B cell (primary cell): ENCODE measurements at regions not wholly inside any gene's neighbourhood (a gene's known extent, or its start where the extent isn't known, plus 50 kb on each side); places are given as distances from the start of the nearest gene placed in this dataset.

Experiments
- ATAC-seq: fragments of 200-7000 bp; cut with Tn5 transposase; one replicate; pipeline ENCODE4 v1.10.0; 2021; ENCODE audit warnings: low read depth, mild to moderate bottlenecking, moderate number of reproducible peaks, moderate library complexity
- CTCF ChIA-PET: fragments of 350-600 bp; sonication (Branson Sonifier 250); formaldehyde crosslinking; loops from one replicate; lab custom pipeline; 2021; ENCODE audit warnings: antibody characterized with exemption, inconsistent platforms; lab: Charles Lee
- POLR2A ChIA-PET: fragments of 350-600 bp; sonication (Branson Sonifier 250); formaldehyde crosslinking; loops from one replicate; lab custom pipeline; 2021; ENCODE audit warnings: antibody characterized with exemption; lab: Charles Lee
- DNase-seq: peaks from one replicate; pipeline ENCODE4 v3.0.0; 2013
- H2AFZ ChIP-seq: 2 replicates; pipeline ENCODE4 v1.6.1; 2012; ENCODE audit warnings: mild to moderate bottlenecking, low read depth, low read length; ENCODE audit not compliant: insufficient read depth, poor library complexity, severe bottlenecking
- H3K27ac ChIP-seq, 2 donors: 1 replicate in 1 of 2; 2 replicates in 1 of 2; pipeline ENCODE4 v1.5.1; 2012 to 2013; ENCODE audit warnings: low read length in 2 of 2, mild to moderate bottlenecking in 2 of 2, moderate library complexity in 1 of 2
- H3K27me3 ChIP-seq, 4 experiments: fragments of 200-600 bp in 1 of 4; sonication (generic) in 1 of 4; replicated peaks in 1 of 4; 1 replicate in 2 of 4; 2 replicates in 2 of 4; pipeline versions ENCODE4 v1.6.1 to v1.7.0; 2013 to 2016; ENCODE audit warnings: low read length in 3 of 4, mild to moderate bottlenecking in 2 of 4, mixed read lengths in 1 of 4, moderate library complexity in 1 of 4; ENCODE audit not compliant: insufficient read depth in 4 of 4, control insufficient read depth in 3 of 4; ENCODE audit errors: control extremely low read depth in 1 of 4
- H3K36me3 ChIP-seq, 2 experiments: replicated peaks in 1 of 2; 1 replicate in 1 of 2; 2 replicates in 1 of 2; pipeline versions ENCODE4 v1.6.1 to v1.7.1; 2013; ENCODE audit warnings: low read length in 1 of 2; ENCODE audit not compliant: insufficient read depth in 2 of 2, control insufficient read depth in 1 of 2; ENCODE audit errors: control extremely low read depth in 1 of 2, extremely low read depth in 1 of 2
- H3K4me1 ChIP-seq, 2 donors: fragments of 200-600 bp in 1 of 2; sonication (generic) in 1 of 2; 1 replicate in 1 of 2; 2 replicates in 1 of 2; pipeline versions ENCODE4 v1.5.1 to v1.6.1; 2013 to 2017; ENCODE audit warnings: low read length in 2 of 2; ENCODE audit not compliant: control insufficient read depth in 2 of 2, insufficient read depth in 2 of 2
- H3K4me2 ChIP-seq: replicated peaks from 2 replicates; pipeline ENCODE3; 2012; ENCODE audit warnings: mild to moderate bottlenecking, low read depth, low read length; ENCODE audit not compliant: poor library complexity, severe bottlenecking
- H3K4me3 ChIP-seq, 5 experiments: fragments of 200-600 bp in 1 of 5; sonication (generic) in 1 of 5; 1 replicate in 3 of 5; 2 replicates in 2 of 5; pipeline versions ENCODE4 v1.5.1 to v1.7.0; 2011 to 2016; ENCODE audit warnings: low read length in 4 of 5, mild to moderate bottlenecking in 4 of 5, low read depth in 2 of 5, control low read depth in 1 of 5, moderate library complexity in 1 of 5; ENCODE audit not compliant: insufficient read depth in 1 of 5; ENCODE audit errors: control extremely low read depth in 1 of 5, extremely low read depth in 1 of 5
- H3K79me2 ChIP-seq: fragments of 200-600 bp; sonication (generic); one replicate; pipeline ENCODE4 v1.6.0; 2016; ENCODE audit warnings: low read length; ENCODE audit not compliant: control insufficient read depth, insufficient read depth
- H3K9ac ChIP-seq: fragments of 200-600 bp; sonication (generic); 2 replicates; pipeline ENCODE4 v1.6.1; 2017; ENCODE audit warnings: mild to moderate bottlenecking, low read length, moderate library complexity
- H3K9me3 ChIP-seq, 3 donors: one replicate each; pipeline versions ENCODE4 v1.6.1 to v1.7.1; 2013; ENCODE audit warnings: low read length in 2 of 3; ENCODE audit not compliant: control insufficient read depth in 2 of 3, insufficient read depth in 1 of 3; ENCODE audit errors: control extremely low read depth in 1 of 3
- H4K20me1 ChIP-seq: 2 replicates; pipeline ENCODE4 v1.6.0; 2012; ENCODE audit warnings: mild to moderate bottlenecking, low read length; ENCODE audit not compliant: insufficient read depth, control insufficient read depth, poor library complexity, severe bottlenecking
- H3K27ac Mint-ChIP-seq: one replicate; pipeline ENCODE4 v1.8.0; 2021; ENCODE audit warnings: mixed read lengths
- H3K27me3 Mint-ChIP-seq: one replicate; pipeline ENCODE4 v1.8.0; 2021; ENCODE audit warnings: mixed read lengths
- H3K4me1 Mint-ChIP-seq: one replicate; pipeline ENCODE4 v1.8.0; 2021; ENCODE audit warnings: mixed read lengths
- H3K4me3 Mint-ChIP-seq: one replicate; pipeline ENCODE4 v1.8.0; 2021; ENCODE audit warnings: mixed read lengths
- H3K9me3 Mint-ChIP-seq: one replicate; pipeline ENCODE4 v1.8.0; 2022; ENCODE audit warnings: mixed read lengths; ENCODE audit not compliant: insufficient read depth
- EZH2 ChIP-seq: IDR thresholded peaks from 2 replicates; pipeline ENCODE4 v1.6.1; 2012; ENCODE audit warnings: borderline replicate concordance, low read depth, mild to moderate bottlenecking, moderate library complexity, low read length; ENCODE audit not compliant: insufficient read depth, poor library complexity, severe bottlenecking
- WGBS: methylation state at CpG from one replicate; pipeline ENCODE4 v1.1.5; 2013; ENCODE audit warnings: missing lambda C conversion rate; ENCODE audit not compliant: insufficient coverage; 5-methylcytosine and 5-hydroxymethylcytosine counted together
- intact Hi-C: fragments of 100-400 bp; cut with micrococcal nuclease; formaldehyde crosslinking; loops from one replicate; pipeline ENCODE4 v1.10.0; 2022
- TF ChIP-seq, protein P1 (sequence below): fragments of 200-600 bp; IDR thresholded peaks from one replicate; pipeline ENCODE4 v1.8.0; 2022; ENCODE audit warnings: antibody characterized with exemption, mild to moderate bottlenecking

DNA sequence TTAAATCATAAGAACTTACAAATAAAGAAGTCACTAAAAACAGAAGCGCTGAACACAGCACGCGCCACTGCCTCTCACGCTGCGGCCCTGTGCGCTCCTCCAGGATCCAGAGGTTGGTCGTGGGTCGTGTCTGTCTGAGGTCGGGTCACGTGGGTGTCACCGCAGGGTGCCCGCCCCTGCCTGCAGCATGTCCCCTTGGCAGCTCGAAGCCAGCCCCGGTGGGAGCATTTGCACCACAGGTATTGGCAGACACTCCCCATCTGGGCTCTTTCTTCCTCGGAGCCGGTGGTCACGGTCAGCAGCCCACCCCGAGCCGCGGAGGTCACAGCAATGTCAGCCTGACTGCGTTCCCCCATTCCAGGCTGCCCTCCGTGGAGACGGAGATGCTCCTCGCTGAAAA is 88.6 kb downstream of the PDGFA start:
- Mint-ChIP-seq H3K9me3 (no peaks in the 10 kb centered on the region), H3K27me3 (peaks cover 6% of the 10 kb centered on the region), H3K4me3 (no peak overlapping the region), H3K27ac (no peak overlapping the region), H3K4me1 (no peaks in the 10 kb centered on the region)
- Histone ChIP-seq H3K4me3 (no peak overlapping the region), H3K9me3 (peaks cover 0 to 30% (median 0%) of the 10 kb centered on the region in 3 donors), H3K79me2 (no peaks in the 10 kb centered on the region), H3K4me2 (no peak overlapping the region), H3K27me3 (peaks cover 0 to 2% (median 0%) of the 10 kb centered on the region in 4 experiments), H3K9ac (no peak overlapping the region), H3K4me1 (no peaks in the 10 kb centered on the region), H3K36me3 (no peaks in the 10 kb centered on the region), H3K27ac (no peak overlapping the region), H4K20me1 (no peaks in the 10 kb centered on the region), H2AFZ (no peak overlapping the region)
- 94% methylated on average over 24 of the region's 24 CpGs for WGBS
- ChIA-PET POLR2A (no interaction called here), CTCF (no interaction called here)
- TF ChIP-seq, protein P1, sequence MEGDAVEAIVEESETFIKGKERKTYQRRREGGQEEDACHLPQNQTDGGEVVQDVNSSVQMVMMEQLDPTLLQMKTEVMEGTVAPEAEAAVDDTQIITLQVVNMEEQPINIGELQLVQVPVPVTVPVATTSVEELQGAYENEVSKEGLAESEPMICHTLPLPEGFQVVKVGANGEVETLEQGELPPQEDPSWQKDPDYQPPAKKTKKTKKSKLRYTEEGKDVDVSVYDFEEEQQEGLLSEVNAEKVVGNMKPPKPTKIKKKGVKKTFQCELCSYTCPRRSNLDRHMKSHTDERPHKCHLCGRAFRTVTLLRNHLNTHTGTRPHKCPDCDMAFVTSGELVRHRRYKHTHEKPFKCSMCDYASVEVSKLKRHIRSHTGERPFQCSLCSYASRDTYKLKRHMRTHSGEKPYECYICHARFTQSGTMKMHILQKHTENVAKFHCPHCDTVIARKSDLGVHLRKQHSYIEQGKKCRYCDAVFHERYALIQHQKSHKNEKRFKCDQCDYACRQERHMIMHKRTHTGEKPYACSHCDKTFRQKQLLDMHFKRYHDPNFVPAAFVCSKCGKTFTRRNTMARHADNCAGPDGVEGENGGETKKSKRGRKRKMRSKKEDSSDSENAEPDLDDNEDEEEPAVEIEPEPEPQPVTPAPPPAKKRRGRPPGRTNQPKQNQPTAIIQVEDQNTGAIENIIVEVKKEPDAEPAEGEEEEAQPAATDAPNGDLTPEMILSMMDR: no peak
- TF ChIP-seq EZH2: no peak
- intact Hi-C loops: no loop called here
- ATAC-seq (no peak), DNase-seq (no peak)

DNA sequence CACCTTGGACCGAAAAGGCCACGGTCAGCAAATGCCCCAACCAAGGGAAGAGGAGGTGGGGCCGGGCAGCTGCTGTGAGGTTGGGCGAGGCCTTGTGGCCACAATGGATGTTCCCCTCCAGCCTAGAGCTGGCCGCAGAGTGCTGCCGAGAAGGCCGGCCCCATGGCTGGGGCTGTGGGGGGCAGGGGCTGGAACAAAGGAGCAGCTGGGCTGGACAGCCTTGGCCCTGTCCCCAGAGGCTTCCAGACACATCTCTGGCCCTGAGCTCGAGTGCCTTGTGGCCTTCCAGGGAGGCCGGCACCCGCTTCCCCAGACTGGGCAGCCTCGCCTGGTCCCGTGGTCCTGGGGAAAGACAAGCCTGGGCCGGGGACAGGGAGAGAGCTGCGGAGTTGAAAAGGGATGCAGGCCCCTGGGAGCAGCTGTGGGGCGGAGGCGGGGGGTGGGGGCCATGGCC is 88.0 kb downstream of the PDGFA start:
- Histone ChIP-seq H3K27me3 (peaks cover 0 to 2% (median 0%) of the 10 kb centered on the region in 4 experiments), H3K4me1 (no peaks in the 10 kb centered on the region), H3K79me2 (no peaks in the 10 kb centered on the region), H3K36me3 (no peaks in the 10 kb centered on the region), H2AFZ (no peak overlapping the region), H3K9me3 (peaks cover 0 to 32% (median 0%) of the 10 kb centered on the region in 3 donors), H3K4me2 (no peak overlapping the region), H4K20me1 (no peaks in the 10 kb centered on the region), H3K27ac (no peak overlapping the region), H3K4me3 (no peak overlapping the region), H3K9ac (no peak overlapping the region)
- H3K27me3 Mint-ChIP-seq: peaks cover 6% of the 10 kb centered on the region
- intact Hi-C loops: no loop called here
- 93% methylated on average over 16 of the region's 16 CpGs for WGBS
- H3K9me3 Mint-ChIP-seq: no peaks in the 10 kb centered on the region
- no peak for DNase-seq
- H3K4me3 Mint-ChIP-seq: no peak overlapping the region
- no peak for TF ChIP-seq EZH2
- TF ChIP-seq, protein P1: no peak
- CTCF ChIA-PET: no interaction called here
- POLR2A ChIA-PET: no interaction called here
- H3K4me1 Mint-ChIP-seq: no peaks in the 10 kb centered on the region
- H3K27ac Mint-ChIP-seq: no peak overlapping the region
- no peak for ATAC-seq
